GM20000 (cell line): ENCODE measurements at regions not wholly inside any gene's neighbourhood (a gene's known extent, or its start where the extent isn't known, plus 50 kb on each side); places are given as distances from the start of the nearest gene placed in this dataset.
"Not testable (repeated sequence)": the region's sequence is repeated elsewhere in the genome, so short reads cannot be mapped to it uniquely, and the experiment has no call there.

Experiments used
- DNase-seq: peaks from one replicate; pipeline ENCODE4 v3.0.0; 2012; ENCODE audit warnings: low spot score
- CTCF ChIP-seq: IDR thresholded peaks from 2 replicates; pipeline ENCODE4 v1.5.1; 2012; ENCODE audit warnings: mild to moderate bottlenecking, control low read depth; ENCODE audit errors: extremely low read depth, missing control alignments

DNA sequence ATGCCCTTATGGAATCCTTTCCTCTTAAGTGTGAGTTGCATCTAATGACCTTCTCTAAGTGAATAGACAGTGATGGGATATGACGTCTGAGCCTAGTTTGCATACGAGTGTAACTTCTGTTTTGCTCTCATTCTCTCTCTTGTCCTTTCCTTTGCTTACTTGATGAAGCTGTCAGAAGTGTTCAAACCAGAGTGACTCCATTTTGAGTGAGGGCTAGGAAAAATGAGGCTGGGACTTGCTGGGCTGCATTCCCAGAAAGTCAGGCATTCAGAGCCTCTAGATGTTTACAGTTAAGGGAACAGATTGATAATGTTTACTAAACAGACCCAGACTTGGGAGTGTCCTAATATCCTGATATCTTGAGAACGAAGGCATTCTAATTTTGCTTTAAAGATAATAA is 311.2 kb upstream of the SOX4 start:
- not testable (repeated sequence) for DNase-seq

GRCh38 chr6:21284166-21284565 is 309.4 kb upstream of the SOX4 start:
- DNase-seq = no peak
- TF ChIP-seq CTCF = no peak

GRCh38 chr6:21284706-21285105 is 308.8 kb upstream of the SOX4 start:
- DNase-seq = no peak
- TF ChIP-seq CTCF = no peak

DNA sequence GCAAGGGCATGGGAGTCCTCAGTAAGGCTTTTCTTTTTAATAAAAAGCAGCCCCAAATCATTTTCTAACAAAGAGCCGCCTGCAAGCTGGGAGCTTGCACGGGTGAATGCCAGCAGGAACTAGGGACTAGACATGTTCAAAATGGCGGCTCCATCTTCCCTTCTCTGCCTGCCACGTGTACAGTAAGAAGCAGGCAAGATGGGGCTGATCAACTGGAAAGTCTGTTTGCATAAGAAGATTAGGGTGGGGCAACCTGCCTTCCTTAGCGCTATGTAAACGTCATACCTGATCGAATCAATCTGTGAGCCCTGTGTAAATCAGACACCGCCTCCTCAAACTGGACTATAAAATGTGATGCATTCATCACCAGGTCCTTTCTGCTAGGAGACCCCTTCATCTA is 299.4 kb upstream of the SOX4 start:
- no peak for DNase-seq
- TF ChIP-seq CTCF = no peak

DNA sequence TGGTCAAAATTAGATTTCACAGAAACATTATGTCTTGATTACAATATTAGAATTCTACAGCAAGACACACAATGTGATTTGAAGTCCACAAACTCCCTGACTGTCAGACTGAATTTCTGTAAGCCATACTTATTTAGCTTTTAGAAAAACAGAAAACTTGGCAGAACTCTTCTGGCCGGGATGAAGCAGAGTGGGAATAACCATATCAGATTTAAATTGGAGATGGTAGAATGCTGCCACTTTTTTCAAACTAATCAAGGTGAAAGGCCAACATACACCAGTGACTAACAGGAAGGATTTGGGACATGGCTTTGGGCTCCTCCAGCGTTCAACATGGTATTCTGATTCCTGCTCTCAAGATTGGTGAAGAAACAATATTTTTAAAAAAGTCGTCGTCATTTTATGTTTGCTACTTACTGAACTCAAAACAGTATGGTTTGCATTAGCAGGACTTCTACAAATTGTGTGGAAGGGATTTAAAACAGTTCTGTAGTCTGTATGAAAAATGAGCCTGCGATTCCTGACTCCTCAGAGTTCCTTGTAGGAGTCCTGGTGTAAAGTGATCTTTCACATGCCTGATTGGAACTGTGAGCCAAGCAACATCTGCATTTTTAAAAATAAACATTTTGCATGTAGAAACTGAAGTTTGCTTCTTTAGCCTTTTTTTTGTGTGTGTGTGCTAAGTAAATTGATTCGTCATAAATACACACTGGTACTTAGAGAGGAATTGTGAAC is 297.9 kb upstream of the SOX4 start:
- DNase-seq = no peak
- no peak for TF ChIP-seq CTCF

- DNase-seq = no peak
- TF ChIP-seq CTCF = no peak
These were observed 295.9 kb upstream of the SOX4 start for GRCh38 chr6:21297665-21298064.

GRCh38 chr6:21299216-21299615 is 294.3 kb upstream of the SOX4 start:
- no peak for TF ChIP-seq CTCF
- no peak for DNase-seq

GRCh38 chr6:21300439-21300838 is 293.1 kb upstream of the SOX4 start:
- TF ChIP-seq CTCF = no peak
- DNase-seq = no peak
